ENCODE measurements at regions not wholly inside any gene's neighbourhood (a gene's known extent, or its start where the extent isn't known, plus 50 kb on each side); places are given as distances from the start of the nearest gene placed in this dataset.

DNA sequence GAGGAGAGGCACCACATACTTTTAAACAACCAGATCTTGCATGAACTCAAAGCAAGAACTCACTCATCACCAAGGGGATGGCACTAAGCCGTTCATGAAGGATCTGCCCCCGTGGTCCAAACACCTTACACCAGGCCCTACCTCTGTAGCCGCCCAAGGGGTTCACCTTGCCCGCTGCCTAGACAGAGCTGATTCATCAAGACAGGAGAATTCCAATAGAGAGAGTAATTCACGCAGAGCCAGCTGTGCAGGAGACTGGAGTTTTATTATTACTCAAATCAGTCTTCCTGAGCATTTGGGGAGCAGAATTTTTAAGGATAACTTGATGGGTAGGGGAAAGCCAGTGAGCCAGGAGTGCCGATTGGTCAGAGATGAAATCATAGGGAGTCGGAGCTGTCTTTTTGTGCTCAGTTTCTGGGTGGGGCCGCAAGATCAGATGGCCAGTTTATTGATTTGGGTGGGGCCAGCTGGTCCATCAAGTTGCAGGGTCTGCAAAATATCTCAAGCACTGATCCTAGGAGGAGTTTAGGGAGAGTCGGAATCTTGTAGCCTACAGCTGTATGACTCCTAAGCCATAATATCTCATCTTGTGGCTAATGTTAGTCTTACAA, 364.7 kb downstream of the PCDH7 start:
- DNase-seq (ENCODE audit: low read depth in 1 of 2, low spot score in 1 of 2) = no peak
- Histone ChIP-seq H3K9me3 (ENCODE audit: low read depth) (no peaks in the 10 kb centered on the region), H3K4me3 (no peak overlapping the region), H3K27me3 (no peaks in the 10 kb centered on the region), H3K36me3 (no peaks in the 10 kb centered on the region), H3K4me1 (ENCODE audit: low read depth) (peaks cover 58% of the 10 kb centered on the region), H3K27ac (peak overlapping the region; percentile 87)
- TF ChIP-seq, protein P1, sequence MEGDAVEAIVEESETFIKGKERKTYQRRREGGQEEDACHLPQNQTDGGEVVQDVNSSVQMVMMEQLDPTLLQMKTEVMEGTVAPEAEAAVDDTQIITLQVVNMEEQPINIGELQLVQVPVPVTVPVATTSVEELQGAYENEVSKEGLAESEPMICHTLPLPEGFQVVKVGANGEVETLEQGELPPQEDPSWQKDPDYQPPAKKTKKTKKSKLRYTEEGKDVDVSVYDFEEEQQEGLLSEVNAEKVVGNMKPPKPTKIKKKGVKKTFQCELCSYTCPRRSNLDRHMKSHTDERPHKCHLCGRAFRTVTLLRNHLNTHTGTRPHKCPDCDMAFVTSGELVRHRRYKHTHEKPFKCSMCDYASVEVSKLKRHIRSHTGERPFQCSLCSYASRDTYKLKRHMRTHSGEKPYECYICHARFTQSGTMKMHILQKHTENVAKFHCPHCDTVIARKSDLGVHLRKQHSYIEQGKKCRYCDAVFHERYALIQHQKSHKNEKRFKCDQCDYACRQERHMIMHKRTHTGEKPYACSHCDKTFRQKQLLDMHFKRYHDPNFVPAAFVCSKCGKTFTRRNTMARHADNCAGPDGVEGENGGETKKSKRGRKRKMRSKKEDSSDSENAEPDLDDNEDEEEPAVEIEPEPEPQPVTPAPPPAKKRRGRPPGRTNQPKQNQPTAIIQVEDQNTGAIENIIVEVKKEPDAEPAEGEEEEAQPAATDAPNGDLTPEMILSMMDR (IDR thresholded peaks at IDR 0.05; ENCODE audit: low read depth, low read length) = no peak

DNA sequence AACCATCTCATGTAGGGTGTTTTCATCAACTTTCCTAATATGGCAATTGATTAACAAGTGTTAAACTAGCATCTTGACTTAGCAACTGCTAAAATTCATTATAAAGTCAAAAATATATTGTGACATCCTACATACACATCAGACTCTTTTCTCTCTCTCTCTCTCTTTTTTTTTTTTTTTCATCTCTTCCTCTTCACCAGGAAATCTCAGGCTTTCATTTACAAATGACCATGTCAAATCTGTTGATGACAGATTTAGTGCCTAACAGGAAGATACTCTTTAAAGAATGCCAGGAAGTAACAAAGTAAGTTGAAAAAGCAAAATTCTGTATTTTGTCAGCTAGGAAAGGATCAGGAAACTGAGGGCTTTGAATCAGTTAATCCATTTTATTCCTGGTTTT, 365.5 kb downstream of the PCDH7 start:
- no peaks in the 10 kb centered on the region for H3K36me3 ChIP-seq
- no peak for DNase-seq (ENCODE audit: low read depth in 1 of 2, low spot score in 1 of 2)
- H3K27ac ChIP-seq = peak overlapping the region; percentile 87

DNA sequence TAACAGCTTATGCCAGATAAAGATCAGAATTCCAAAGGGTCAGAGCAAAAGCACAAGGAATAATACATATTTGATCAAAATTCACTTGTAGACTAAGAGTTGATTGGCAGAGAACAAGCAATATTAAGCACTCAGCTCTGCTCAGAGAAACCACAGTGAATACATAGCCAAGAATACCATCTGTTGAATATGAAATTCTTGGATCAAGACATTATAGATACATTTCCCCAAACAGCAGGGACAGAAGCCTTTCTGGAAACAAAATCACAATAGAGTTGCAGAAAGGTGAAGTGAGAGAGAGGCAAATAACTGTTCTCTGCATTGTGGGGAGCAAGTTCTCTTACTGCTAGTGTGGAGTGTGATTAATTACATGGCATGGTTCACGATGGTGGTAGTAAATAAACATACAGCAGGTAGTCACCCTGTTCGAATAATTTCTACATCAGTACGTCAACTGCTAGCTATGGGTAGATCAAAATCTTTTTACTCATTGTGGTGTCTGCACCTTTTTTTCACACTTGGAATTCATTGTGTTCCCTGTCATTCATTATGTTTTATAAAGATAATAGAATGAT, 366.7 kb downstream of the PCDH7 start:
- no peaks in the 10 kb centered on the region for H3K27me3 ChIP-seq
- no peak overlapping the region for H3K4me3 ChIP-seq
- H3K27ac ChIP-seq = peak overlapping the region; percentile 87
- H3K9me3 ChIP-seq (ENCODE audit: low read depth) = no peaks in the 10 kb centered on the region
- DNase-seq (ENCODE audit: low read depth in 1 of 2, low spot score in 1 of 2) = no peak
- H3K36me3 ChIP-seq = no peaks in the 10 kb centered on the region
- H3K4me1 ChIP-seq (ENCODE audit: low read depth) = peaks cover 63% of the 10 kb centered on the region
- TF ChIP-seq, protein P1 (IDR thresholded peaks at IDR 0.05; ENCODE audit: low read depth, low read length) = no peak

More for the DNA sequence above, 365.5 kb downstream of the PCDH7 start:
- Histone ChIP-seq H3K9me3 (ENCODE audit: low read depth) (no peaks in the 10 kb centered on the region), H3K4me3 (no peak overlapping the region), H3K4me1 (ENCODE audit: low read depth) (peaks cover 63% of the 10 kb centered on the region), H3K27me3 (no peaks in the 10 kb centered on the region)
- TF ChIP-seq, protein P1 (IDR thresholded peaks at IDR 0.05; ENCODE audit: low read depth, low read length) = no peak

DNA sequence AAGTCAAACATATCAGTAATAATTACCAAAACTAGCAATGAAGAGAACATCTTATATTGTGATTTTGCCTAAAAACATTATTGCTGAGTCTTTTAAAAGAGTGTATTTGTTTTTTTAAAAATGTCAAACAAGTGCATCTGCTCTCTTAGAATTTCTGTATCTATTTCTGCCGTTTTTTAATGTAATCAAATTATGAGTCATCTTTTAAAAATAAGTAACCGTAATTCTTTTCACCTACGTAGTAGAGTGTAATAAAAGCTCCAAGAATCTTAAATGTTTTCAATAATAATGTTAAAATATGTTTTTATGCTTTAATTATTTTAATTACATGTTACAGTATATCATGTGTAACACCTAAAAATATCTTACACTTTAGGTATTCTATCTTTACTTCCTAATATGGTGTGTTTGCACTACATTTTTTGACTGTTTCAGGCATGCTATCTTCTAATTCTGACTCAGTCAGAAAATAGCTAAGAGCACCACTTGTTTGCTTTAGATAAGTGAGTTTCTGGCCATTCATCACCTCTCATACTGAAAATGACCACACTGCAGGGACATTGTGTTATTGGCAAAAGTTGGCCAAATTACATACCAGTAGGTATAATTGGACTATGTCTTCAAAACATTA, 368.5 kb downstream of the PCDH7 start:
- Histone ChIP-seq H3K9me3 (ENCODE audit: low read depth) (no peaks in the 10 kb centered on the region), H3K27me3 (no peaks in the 10 kb centered on the region), H3K27ac (peak overlapping the region; percentile 87), H3K4me3 (no peak overlapping the region), H3K4me1 (ENCODE audit: low read depth) (peaks cover 61% of the 10 kb centered on the region), H3K36me3 (no peaks in the 10 kb centered on the region)
- peak; percentile 63 to 68 for DNase-seq (ENCODE audit: low read depth in 1 of 2, low spot score in 1 of 2)
- TF ChIP-seq, protein P1 (IDR thresholded peaks at IDR 0.05; ENCODE audit: low read depth, low read length) = no peak

DNA sequence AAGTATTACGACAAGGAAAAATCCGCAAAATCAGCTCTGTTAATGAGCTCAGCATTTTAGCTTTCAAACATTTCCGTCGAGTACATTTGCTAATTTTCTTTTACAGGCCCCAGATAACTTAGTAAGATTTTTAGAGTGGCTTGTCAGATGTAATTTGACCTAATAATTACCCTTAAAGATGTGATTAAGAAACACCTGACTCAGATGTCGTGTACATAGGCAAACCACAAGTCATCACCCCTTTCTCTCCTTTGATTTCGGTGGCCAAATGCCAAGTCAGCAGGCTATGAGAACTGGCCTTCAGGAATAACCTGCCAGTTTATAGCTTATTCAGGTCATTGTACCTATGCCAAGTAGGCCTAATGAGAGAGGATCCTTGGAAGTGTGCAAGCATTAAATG, 369.6 kb downstream of the PCDH7 start:
- DNase-seq (ENCODE audit: low read depth in 1 of 2, low spot score in 1 of 2) = peak; percentile 42 to 51
- TF ChIP-seq, protein P1 (IDR thresholded peaks at IDR 0.05; ENCODE audit: low read depth, low read length) = no peak
- peaks cover 55% of the 10 kb centered on the region for H3K4me1 ChIP-seq (ENCODE audit: low read depth)
- H3K4me3 ChIP-seq = no peak overlapping the region
- H3K9me3 ChIP-seq (ENCODE audit: low read depth) = no peaks in the 10 kb centered on the region
- peak overlapping the region; percentile 87 for H3K27ac ChIP-seq
- H3K27me3 ChIP-seq = no peaks in the 10 kb centered on the region
- H3K36me3 ChIP-seq = no peaks in the 10 kb centered on the region
